NCI-H187 treated with DMSO at 0.1 percent for 48 hours (cell line): ENCODE measurements at regions not wholly inside any gene's neighbourhood (a gene's known extent, or its start where the extent isn't known, plus 50 kb on each side); places are given as distances from the start of the nearest gene placed in this dataset.

Source experiments
- DNase-seq: peaks from one replicate; lab custom pipeline; 2025; lab: John Stamatoyannopoulos, UW

DNA sequence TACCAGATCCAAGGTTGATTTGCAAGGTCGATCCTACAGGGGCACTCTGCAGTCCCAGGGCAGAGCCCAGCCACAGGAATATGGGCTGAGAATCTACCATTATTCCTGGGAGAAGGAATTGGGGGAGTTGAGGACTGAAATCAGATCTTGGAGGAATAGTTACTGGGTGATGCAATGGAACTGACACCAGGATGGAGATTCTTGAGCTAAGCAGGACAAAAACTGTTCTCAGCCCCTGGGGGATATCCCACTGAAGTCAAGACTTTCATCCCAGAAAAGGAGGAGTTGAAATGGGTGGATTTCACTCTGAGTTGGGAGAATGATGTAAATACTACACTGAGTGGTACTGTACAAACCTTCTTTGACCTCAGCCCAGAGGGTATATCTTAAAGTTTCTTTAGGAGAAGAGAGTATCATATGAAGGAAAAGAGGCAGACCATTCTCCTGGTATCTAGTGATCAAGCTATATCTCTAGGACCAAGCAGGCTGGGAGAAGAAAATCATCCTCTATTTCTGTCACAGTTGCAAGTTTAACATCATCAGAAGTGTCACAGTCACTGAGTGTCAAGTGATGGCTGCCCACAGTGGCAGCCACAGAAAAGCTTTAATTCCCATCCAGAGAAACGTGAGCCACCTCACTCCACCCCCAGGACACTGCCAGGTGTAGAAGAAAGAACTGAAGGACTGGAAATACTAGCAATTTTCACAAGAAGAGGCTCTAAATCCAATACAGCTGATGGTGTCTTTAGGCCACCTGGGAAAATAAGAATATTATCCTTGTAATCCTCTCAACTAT lies 181.9 kb downstream of the NUAK1 start:
- peak; percentile 62 for DNase-seq

- DNase-seq: no peak
Measured at GRCh38 chr12:105960319-105961083, 178.3 kb downstream of the NUAK1 start.

- DNase-seq: no peak
Measured at GRCh38 chr12:105961821-105962671, 176.7 kb downstream of the NUAK1 start.

- DNase-seq: no peak
Measured at GRCh38 chr12:105967038-105967776, 171.5 kb downstream of the NUAK1 start.

GRCh38 chr12:105968025-105968424 lies 170.7 kb downstream of the NUAK1 start:
- DNase-seq: no peak

DNA sequence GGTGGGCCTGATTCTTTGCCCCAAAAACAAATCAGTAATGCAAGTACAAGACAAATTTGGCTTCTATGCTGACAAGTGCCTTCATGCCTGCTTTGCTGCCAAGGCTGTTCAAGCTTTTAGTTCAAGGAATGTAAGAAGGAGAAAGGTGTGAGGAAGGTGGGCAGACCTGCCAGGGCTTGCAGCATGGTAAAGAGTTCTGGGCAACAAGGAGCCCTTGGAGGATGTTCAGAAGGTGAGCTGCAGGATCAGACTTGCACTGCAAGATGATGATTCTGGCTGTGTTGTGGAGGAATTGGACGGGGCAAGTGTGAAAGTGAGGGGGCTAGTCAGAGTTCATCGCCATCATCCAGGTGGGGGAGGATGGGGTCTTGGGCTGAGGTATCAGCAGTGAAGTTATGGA lies 167.9 kb downstream of the NUAK1 start:
- no peak for DNase-seq

- no peak for DNase-seq
Measured at GRCh38 chr12:105974738-105975137, 164.0 kb downstream of the NUAK1 start.

DNA sequence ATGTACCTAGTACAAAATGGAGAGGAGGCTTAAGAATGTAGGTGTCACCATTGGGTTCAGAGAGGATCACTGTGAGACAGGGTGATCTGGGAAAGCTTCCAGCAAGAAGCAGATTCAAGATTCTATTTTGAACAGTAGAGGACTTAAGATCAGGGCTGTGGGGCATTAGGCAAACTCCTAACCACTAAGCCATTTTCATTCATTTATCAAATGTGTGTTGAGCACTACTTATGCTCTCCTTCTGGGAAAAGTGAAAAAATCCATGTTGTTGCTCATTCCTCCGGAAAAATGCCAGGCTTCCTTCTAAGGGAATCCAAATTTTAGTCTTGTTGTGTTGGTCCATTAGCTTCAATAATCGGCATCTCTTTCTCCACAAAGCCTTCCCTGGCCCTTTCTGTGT lies 163.4 kb downstream of the NUAK1 start:
- DNase-seq: no peak

DNA sequence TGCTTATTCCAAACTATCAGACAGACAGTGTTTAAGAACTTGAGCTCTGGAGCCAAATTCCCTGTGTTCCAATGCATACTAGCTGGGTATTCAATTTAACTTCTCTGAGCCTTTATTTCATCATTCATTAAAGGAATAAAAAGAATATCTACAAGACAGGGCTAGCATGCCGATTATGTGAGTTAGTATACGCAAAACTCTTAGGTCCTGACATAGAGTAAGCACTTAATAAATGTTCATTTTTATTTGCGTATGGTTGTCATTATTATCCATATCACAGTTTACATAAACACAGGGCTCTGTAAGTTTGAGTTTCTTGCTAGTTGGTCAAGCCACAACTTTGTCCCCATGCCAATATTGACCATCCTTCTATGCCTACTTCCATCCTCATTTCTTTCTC lies 161.5 kb downstream of the NUAK1 start:
- no peak for DNase-seq

- no peak for DNase-seq
Measured at GRCh38 chr12:105977652-105978051, 161.1 kb downstream of the NUAK1 start.

- no peak for DNase-seq
Measured at GRCh38 chr12:105978276-105978675, 160.5 kb downstream of the NUAK1 start.

- DNase-seq: no peak
Measured at GRCh38 chr12:105978686-105979085, 160.1 kb downstream of the NUAK1 start.

GRCh38 chr12:105980085-105980484 lies 158.7 kb downstream of the NUAK1 start:
- no peak for DNase-seq

- no peak for DNase-seq
Measured at GRCh38 chr12:105980533-105980932, 158.2 kb downstream of the NUAK1 start.

- no peak for DNase-seq
Measured at GRCh38 chr12:105982022-105982421, 156.7 kb downstream of the NUAK1 start.

DNA sequence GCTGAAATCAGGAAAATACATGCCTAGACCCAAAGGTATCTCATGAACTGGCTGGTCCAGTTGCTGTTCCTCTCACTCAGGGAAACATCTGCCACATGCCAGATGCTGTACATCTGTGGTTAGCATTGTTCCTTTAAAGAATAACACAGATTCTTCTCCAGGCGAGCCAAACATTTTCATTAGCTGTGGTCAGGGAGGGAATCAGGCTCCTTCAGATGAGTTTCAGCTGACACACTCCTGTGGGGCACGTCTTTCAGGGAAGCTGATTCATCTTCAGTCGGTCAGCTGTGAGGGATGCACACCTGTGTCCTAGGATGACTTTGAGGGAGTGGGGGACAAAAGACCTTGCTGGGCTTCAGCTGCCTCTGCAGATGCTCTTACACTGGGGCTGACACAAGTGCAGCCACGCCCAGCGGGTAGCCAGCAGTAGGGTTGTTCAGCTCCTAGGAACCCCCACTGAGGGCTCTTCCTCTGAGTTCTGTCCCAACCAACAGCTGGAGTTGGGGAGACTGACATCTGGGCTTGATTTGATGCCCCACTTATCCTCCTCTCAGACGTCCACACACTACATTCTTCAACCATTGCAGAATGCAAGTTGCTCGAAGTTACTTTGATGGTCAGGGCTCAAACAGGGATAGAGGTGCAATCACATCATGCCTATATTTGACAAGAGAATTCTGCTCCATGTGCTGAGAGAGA lies 155.0 kb downstream of the NUAK1 start:
- no peak for DNase-seq

DNA sequence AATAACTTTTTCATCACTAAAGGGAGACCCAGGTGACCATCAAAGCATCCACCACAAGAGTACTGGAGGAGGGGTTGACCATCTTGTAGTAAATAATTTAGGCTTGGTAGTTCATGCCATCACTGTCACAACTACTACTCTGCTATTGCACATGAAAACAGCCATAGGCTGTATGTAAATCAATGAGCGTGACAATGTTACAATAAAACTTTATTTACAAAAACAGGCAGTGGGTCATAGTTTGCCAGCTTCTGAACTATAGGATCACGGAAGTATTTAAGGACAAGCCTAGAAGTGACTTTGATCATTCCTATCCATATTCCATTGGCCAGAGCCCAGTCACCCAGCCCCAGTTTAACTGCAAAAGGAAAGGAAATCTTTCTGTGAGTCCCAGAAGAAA lies 153.4 kb downstream of the NUAK1 start:
- no peak for DNase-seq

- no peak for DNase-seq
Measured at GRCh38 chr12:105986779-105987684, 151.7 kb downstream of the NUAK1 start.

DNA sequence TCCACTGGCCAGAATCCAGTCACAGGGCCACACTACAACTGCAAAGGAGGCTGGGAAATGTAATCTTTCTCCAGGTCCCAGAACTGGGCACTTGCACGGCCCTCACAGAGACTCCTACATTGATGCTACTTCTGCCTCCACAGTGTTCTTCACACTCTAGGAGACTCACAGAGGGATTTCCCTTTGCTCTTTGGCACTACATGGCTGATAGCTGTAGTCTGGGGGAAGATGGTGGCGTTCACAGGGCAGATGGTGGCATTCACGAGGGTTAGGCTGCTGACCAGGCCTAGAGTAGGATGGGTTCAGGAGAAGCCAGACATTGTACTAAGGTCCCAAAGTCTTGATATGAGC lies 151.1 kb downstream of the NUAK1 start:
- DNase-seq: no peak
